Hematopoietic multipotent progenitor cell treated with erythropoietin and hydrocortisone succinate and interleukin-3 and kit ligand, for 15 days (in vitro differentiated cells): ENCODE measurements at regions not wholly inside any gene's neighbourhood (a gene's known extent, or its start where the extent isn't known, plus 50 kb on each side); places are given as distances from the start of the nearest gene placed in this dataset.
"Not testable (repeated sequence)": the region's sequence is repeated elsewhere in the genome, so short reads cannot be mapped to it uniquely, and the experiment has no call there.

ENCODE experiments used
- DNase-seq: peaks from one replicate; pipeline ENCODE4 v3.0.0-alpha.2; 2015; ENCODE audit warnings: low spot score

- DNase-seq = no peak
Observed at GRCh38 chr14:87049950-87050349, 943.0 kb downstream of the GALC start.

DNA sequence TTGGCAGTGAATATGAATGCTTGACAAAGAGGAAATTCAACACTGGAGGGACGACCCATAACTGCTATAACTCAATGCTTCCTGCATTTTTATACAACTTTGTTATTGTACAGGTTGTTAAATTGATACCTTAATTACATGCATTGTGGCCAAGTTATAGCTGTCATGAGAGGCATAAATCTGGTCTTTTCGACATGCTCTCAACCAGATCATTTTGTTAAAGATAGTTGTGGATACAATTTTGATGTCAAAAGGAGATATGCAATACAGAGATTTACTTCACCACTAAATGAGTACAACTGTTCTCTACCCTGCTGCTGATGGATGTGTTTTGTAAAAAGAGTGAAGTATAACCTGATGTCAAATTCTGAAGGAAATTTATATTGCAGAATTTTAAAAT, 946.0 kb downstream of the GALC start:
- no peak for DNase-seq

GRCh38 chr14:87045956-87046355, 947.0 kb downstream of the GALC start:
- no peak for DNase-seq

GRCh38 chr14:87045246-87045645, 947.7 kb downstream of the GALC start:
- no peak for DNase-seq

DNA sequence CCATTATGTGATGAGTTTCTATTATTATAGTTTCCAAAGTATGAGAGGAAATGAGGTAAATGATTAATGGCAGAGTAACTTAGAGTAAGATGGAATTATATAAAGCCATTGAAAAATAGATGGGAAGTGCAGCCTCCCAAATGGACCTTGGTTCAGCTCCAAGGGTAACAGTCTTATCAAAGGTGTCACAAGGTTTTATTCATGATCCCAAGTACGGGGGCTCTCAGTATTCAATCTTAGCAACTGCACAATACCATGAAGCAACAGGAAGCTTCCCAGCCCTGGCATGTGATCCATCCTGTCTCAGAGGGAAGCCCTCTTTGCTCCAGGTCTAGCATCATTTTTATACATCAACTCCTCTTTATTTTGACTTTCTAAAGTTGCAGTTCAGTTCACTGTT, 948.2 kb downstream of the GALC start:
- DNase-seq = no peak

DNA sequence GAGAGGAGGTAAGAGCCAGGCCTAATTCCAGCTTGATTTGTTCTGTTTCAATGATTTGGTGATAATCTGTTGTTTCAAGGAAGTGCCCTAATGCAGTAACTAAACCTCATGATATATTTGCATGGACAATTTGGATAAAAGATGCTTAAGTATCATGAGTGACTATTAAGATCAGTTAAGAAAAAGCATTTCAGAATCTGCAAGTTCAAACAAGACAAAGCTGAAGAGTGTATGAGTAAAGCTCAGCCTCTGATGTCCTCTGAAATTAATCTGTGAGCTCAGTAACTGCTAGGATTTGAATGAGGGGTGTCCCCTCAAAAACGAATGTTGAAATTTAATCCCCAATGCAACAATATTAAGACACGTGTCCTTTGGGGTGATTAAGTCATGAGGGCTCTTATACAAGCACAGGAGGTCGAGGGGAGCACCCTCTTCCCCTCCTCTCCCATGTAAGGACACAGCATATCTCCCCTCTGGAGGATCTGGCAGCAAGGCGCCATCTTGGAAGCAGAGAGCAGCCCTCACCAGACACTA, 949.2 kb downstream of the GALC start:
- no peak for DNase-seq

DNA sequence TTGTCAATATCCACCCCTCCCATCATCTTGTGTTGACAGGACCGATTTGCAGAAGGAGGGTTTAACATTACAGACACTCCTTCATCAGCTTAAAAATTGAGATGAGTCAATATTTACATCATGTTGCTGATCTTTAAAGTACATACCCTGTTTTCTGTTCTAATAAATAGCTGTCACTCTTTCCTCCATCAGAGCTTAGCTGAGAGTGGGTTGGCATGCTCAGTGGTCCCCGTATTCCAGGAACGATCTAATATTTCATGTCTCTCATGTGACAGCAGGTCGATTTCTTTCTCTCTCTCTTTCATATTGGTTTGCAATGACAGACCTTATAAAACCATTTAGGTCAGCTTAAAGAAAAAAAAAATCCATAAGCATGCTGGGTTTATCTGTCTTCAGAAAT, 950.6 kb downstream of the GALC start:
- no peak for DNase-seq

DNA sequence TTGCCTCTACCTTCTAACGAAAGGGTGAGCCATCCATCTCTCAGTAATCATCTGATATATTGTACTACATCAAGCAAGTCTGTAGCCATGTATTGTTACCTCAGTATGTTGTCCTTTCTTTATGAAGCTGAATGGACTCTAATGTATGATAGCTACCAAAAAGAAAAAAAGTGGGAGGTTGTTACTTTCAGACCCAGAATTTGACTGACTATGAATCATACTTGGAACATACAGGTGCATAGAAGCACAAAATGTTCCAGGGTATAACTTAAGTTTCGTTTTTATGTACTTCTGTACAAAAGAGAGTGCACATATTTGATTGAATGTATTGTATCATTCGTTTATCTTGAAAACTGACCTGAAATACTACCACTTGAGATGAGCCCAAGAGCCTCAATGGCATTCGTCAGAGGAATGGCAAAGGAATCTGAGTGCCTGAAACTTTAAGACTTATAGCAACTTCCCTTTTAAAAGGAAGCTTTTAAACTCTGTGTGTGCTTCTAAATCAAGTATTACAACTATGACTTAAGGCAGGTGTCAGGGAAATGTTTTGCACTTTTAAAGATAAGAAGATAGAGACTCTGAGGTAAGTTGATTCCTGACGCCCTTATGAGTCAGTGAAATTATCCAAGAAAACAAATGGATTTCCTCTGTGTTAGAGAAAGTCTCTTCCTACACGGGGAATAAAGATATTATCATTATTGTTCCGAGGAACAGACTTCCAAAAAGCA, 951.5 kb downstream of the GALC start:
- no peak for DNase-seq

GRCh38 chr14:87034680-87035079, 958.3 kb downstream of the GALC start:
- no peak for DNase-seq

DNA sequence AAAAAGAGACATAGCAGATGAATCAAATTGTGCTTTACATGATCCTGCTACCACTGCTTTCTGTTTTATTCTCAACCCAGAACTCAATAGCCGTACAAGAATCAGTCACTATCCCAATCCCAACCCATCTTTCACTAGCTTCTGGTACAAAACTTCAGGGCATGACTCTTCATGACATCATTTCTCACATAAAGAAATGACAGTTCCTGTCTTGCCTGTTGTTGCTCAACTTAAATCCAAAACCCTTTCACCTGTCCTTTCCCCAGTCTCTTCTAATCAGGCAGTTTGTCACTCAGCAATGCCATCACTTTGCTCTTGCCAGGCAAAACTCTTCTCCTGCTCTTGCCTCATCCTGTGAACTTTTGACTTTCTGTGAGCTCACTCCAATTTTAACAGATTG, 962.8 kb downstream of the GALC start:
- no peak for DNase-seq

- not testable (repeated sequence) for DNase-seq
Observed at GRCh38 chr14:87020106-87020505, 972.9 kb downstream of the GALC start.

- DNase-seq = no peak
Observed at GRCh38 chr14:87018294-87018693, 974.7 kb downstream of the GALC start.

- no peak for DNase-seq
Observed at GRCh38 chr14:87017335-87017734, 975.6 kb downstream of the GALC start.

DNA sequence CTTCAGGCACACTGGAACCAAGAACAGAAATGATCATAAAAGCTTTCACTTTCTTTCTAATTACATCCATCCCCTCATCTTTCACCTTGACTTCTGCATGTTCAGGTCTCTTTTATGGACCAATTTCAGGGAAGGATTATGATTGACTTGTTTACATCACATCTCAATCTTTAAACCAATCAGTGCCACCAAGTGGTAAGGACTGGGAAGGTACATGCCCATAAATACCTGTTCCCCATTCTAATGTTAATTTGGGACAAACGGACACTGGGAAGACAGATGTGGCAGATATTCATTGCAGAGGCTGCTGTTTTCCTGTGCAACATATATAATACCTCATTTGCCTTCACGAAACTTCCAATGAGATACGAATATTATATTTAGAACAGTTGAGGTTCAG, 978.1 kb downstream of the GALC start:
- no peak for DNase-seq

DNA sequence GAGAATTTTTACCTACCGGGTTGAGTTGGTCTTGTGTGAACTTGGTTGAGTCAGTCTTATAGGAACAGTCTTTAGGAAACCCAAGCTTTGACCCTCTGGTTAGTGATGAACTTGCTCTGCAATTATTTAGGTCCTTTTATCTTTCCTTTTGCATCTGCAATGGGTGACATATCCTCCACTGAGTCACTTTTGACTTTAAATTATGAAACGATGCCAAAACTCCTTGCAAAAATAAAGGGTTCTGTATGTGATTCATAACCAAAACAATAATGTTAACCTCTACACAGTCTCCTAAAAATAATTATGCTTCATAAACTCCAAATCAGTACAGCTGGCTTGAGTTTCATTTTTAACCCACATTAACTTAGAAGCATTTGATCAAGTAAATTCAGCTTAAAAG, 979.4 kb downstream of the GALC start:
- DNase-seq = no peak

- no peak for DNase-seq
Observed at GRCh38 chr14:87008965-87009364, 984.0 kb downstream of the GALC start.

DNA sequence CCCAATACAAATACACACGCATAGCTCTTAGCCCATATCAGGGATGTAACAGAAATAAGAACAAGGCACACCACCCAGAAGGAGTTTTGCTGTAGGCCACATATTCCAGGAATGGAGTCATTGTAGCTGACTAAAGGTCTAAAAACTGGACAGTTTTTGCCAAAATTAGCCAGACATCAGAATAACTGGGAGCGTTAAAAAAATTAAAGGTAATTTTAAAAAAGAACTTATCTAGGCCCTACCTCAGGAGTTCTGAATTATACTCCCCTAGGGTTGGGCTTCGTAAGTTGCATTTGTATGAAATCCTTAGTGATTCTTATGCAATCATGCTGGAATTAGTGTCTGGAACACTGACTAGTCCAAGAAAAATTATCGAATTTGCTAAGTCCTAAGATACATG, 987.7 kb downstream of the GALC start:
- no peak for DNase-seq

DNA sequence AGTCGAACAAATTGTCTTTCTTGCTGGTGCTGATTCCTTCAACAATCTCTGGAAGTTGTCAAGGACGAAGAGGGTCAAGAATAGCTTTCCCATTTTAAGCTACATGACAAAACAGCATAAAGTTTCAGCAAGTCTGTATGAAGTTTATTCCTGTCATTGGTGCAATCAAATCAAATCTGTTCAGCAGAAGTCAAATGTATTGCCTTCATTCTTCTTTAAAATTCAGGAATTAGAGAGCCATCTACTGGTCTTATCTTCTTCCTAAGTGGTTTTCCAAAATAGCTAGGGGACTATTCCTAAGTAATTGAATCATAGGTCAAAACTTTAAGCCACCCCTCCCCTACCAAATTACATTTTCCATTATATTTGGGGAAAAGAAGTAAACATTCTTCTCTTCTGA, 990.2 kb downstream of the GALC start:
- no peak for DNase-seq

- no peak for DNase-seq
Observed at GRCh38 chr14:87001333-87001732, 991.6 kb downstream of the GALC start.

DNA sequence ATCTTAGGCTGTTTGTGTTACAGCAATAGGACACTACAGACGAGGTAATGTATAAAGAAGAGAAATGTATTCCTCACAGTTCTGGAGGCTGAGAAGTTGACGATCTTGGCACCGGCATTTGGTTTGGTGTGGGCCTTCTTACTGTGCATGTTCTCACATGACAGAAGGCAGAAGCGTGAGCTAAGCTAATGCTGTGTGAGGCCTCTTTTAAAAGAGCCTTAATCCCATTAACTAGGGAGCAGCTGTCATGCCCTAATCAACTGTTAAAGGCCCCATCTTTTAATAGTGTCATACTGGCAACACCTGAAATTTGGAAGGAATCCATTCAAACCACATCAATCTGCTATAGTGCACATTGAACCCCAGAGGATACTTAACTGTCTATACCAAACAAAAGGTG, 992.9 kb downstream of the GALC start:
- DNase-seq = no peak

- DNase-seq = no peak
Observed at GRCh38 chr14:86999036-86999435, 993.9 kb downstream of the GALC start.

DNA sequence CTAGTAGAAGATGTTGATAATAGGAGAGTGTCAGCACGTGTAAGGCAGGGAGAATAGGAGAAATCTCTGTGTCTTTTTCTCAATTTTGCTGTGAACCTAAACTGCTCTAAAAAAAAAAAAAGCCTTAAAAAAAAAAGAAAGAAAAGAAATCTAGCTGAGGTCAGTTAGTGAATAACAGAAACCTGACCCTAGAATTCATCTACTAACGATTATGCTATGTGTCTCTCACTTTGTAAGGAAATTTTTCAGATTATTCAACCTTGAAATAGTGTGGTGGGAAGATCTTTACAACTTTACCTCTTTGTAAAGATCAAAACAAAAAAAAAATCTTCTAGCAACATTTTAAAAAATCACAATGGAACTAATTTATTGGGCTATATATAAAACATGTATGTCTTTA, 995.7 kb downstream of the GALC start:
- no peak for DNase-seq

GRCh38 chr14:86990396-86990795, 1002.6 kb downstream of the GALC start:
- no peak for DNase-seq

GRCh38 chr14:86989285-86989684, 1003.7 kb downstream of the GALC start:
- no peak for DNase-seq
